GM12878 (cell line): ENCODE measurements at regions not wholly inside any gene's neighbourhood (a gene's known extent, or its start where the extent isn't known, plus 50 kb on each side); places are given as distances from the start of the nearest gene placed in this dataset.

Experiments
- ATAC-seq: fragments of 200-7000 bp; cut with Tn5 transposase; 3 replicates; pipeline ENCODE4 v1.9.1; 2020; ENCODE audit warnings: mild to moderate bottlenecking, moderate library complexity
- BruUV-seq: library from RNA; stranded (reverse); fragments of 400-500 nt; replicated peaks from 2 replicates; lab custom pipeline; 2021; lab: Mats Ljungman, UMichigan
- CTCF ChIA-PET: fragments of 300-600 bp; sonication (Branson Sonifier 250); formaldehyde crosslinking; extraction: SDS; loops from one replicate; lab custom pipeline; 2021; ENCODE audit warnings: inconsistent platforms; lab: Yijun Ruan, JAX
- POLR2A ChIA-PET: fragments of 350-600 bp; formaldehyde crosslinking; extraction: SDS; loops from one replicate; lab custom pipeline; 2021; ENCODE audit warnings: inconsistent platforms; lab: Charles Lee
- RAD21 ChIA-PET: fragments of 300-600 bp; sonication (Branson Sonifier 250); formaldehyde crosslinking; loops from one replicate; lab custom pipeline; 2023; ENCODE audit warnings: antibody characterized with exemption; ENCODE audit not compliant: unreplicated experiment; lab: Charles Lee
- SMC1A ChIA-PET: fragments of 300-600 bp; sonication (Branson Sonifier 250); formaldehyde crosslinking; loops from one replicate; lab custom pipeline; 2023; ENCODE audit not compliant: unreplicated experiment, uncharacterized antibody; lab: Charles Lee
- DNase-seq: peaks from one replicate; pipeline ENCODE4 v3.0.0-alpha.2; 2011; ENCODE audit warnings: low read depth, low spot score
- FAIRE-seq: peaks from 3 replicates; lab custom pipeline; 2011; peaks lifted over from hg19 to GRCh38; lab: Jason Lieb, UNC
- H2AFZ ChIP-seq: 2 replicates; pipeline ENCODE4 v1.6.0; 2011; ENCODE audit warnings: low read depth, low read length, control low read depth; ENCODE audit not compliant: control insufficient read depth
- H3K27ac ChIP-seq: 2 replicates; pipeline ENCODE4 v1.5.1; 2011; ENCODE audit warnings: control low read depth; ENCODE audit not compliant: control insufficient read depth, insufficient read depth
- H3K27me3 ChIP-seq, 2 experiments: replicated peaks in 1 of 2; 2 replicates each; pipeline versions ENCODE4 v1.6.0 to v1.6.1; 2011; ENCODE audit warnings: low read length in 1 of 2; ENCODE audit not compliant: control insufficient read depth in 2 of 2, insufficient read depth in 2 of 2
- H3K36me3 ChIP-seq, 2 experiments: 2 replicates each; pipeline ENCODE4 v1.5.1; 2011; ENCODE audit warnings: low read length in 1 of 2; ENCODE audit not compliant: control insufficient read depth in 2 of 2, insufficient read depth in 2 of 2
- H3K4me1 ChIP-seq: 2 replicates; pipeline ENCODE4 v1.6.1; 2011; ENCODE audit warnings: mild to moderate bottlenecking, low read length, moderate library complexity, mixed read lengths; ENCODE audit not compliant: control insufficient read depth, insufficient read depth
- H3K4me2 ChIP-seq: 2 replicates; pipeline ENCODE4 v1.6.0; 2011; ENCODE audit warnings: control low read depth; ENCODE audit not compliant: control insufficient read depth, insufficient read depth
- H3K4me3 ChIP-seq: fragments of 200-600 bp; sonication (generic); 2 replicates; pipeline ENCODE4 v1.5.1; 2016
- H3K79me2 ChIP-seq: 2 replicates; pipeline ENCODE4 v1.6.0; 2011; ENCODE audit warnings: low read length; ENCODE audit not compliant: control insufficient read depth, insufficient read depth
- H3K9ac ChIP-seq: 2 replicates; pipeline ENCODE4 v1.8.0; 2011; ENCODE audit warnings: low read length, control low read depth, mixed read lengths; ENCODE audit not compliant: control insufficient read depth, insufficient read depth
- H3K9me3 ChIP-seq: replicated peaks from 3 replicates; pipeline ENCODE4 v1.5.1; 2011; ENCODE audit warnings: mild to moderate bottlenecking, low read length; ENCODE audit not compliant: control insufficient read depth, insufficient read depth
- H4K20me1 ChIP-seq: 2 replicates; pipeline ENCODE4 v1.6.0; 2011; ENCODE audit not compliant: control insufficient read depth, insufficient read depth
- GABPA ChIP-seq: IDR thresholded peaks from 2 replicates; pipeline ENCODE4 v1.6.1; 2014; ENCODE audit warnings: antibody characterized with exemption, low read depth, mild to moderate bottlenecking, inconsistent platforms
- IKZF1 ChIP-seq: fragments of 450-650 bp; conservative IDR thresholded peaks from 2 replicates; pipeline ENCODE4 v1.6.1; 2017; ENCODE audit warnings: antibody characterized with exemption, mild to moderate bottlenecking
- MTA3 ChIP-seq: IDR thresholded peaks from 2 replicates; pipeline ENCODE4 v1.6.1; 2012; ENCODE audit warnings: low read length, inconsistent platforms, borderline replicate concordance
- MXI1 ChIP-seq: fragments of 150-350 bp; IDR thresholded peaks from 2 replicates; pipeline ENCODE4 v1.6.1; 2011; ENCODE audit warnings: low read depth, mild to moderate bottlenecking, inconsistent platforms, low read length, improper control_type of control experiment
- SP1 ChIP-seq: IDR thresholded peaks from one replicate; pipeline ENCODE4 v1.6.1; 2011; ENCODE audit warnings: low read depth, low read length
- SUZ12 ChIP-seq: fragments of 200-600 bp; sonication (generic); IDR thresholded peaks from one replicate; pipeline ENCODE4 v1.6.1; 2018; ENCODE audit warnings: antibody characterized with exemption, mild to moderate bottlenecking; ENCODE audit not compliant: unreplicated experiment
- ZBED1 ChIP-seq: IDR thresholded peaks from 2 replicates; pipeline ENCODE4 v1.6.1; 2016; ENCODE audit warnings: borderline replicate concordance
- ZNF384 ChIP-seq: IDR thresholded peaks from 2 replicates; pipeline ENCODE4 v1.6.1; 2012; ENCODE audit warnings: low read depth, mild to moderate bottlenecking, low read length, improper control_type of control experiment, borderline replicate concordance
- WGBS: methylation state at CpG from one replicate; pipeline ENCODE4 v1.1.6; 2016; ENCODE audit warnings: low lambda C conversion rate; ENCODE audit not compliant: insufficient replicate concordance, insufficient coverage; ENCODE audit errors: missing lambda C conversion rate; 5-methylcytosine and 5-hydroxymethylcytosine counted together
- in situ Hi-C: fragments of 300-500 bp; cut with MboI; formaldehyde crosslinking; loops from 9 replicates; pipeline ENCODE4 v1.14.3; 2018; ENCODE audit warnings: mixed read lengths
- intact Hi-C: fragments of 100-400 bp; cut with micrococcal nuclease; formaldehyde crosslinking; loops from one replicate; pipeline ENCODE4 v1.14.2; 2022; ENCODE audit not compliant: unreplicated experiment
- TF ChIP-seq, protein P1 (sequence below): fragments of 150-350 bp; IDR thresholded peaks from 2 replicates; pipeline ENCODE4 v1.6.1; 2014; ENCODE audit warnings: mild to moderate bottlenecking, low read depth, low read length
- TF ChIP-seq, protein P2 (sequence below): fragments of 150-350 bp; IDR thresholded peaks from 2 replicates; pipeline ENCODE4 v1.6.1; 2016; ENCODE audit warnings: low read depth, low read length

DNA sequence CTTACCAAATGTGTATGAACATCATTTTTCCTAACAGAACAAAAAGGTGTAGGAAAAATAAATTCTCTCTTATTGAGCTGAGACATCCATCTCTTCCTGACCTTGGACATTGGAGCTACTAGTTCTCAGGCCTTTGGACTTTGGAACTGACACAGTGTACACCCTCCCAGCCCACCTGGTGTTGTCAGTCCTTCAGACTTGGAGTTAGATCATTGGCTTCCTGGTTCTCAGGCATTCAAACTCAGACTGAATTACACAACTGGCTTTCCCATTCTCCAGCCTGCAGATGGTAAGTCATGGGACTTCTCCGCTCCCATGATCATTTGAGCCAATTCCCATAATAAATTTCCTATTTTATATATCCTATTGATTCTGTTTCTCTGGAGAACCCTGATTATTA, 84.8 kb upstream of the EDNRA start:
- FAIRE-seq (no peak), DNase-seq (no peak), ATAC-seq (no peak)
- no peak overlapping the region for H3K4me2 ChIP-seq
- intact Hi-C loops = no loop called here
- RAD21 ChIA-PET = no interaction called here
- whole genome bisulfite sequencing = 0% methylated on average over 1 of the region's 1 CpG
- no peak overlapping the region for H2AFZ ChIP-seq
- no peak overlapping the region for H3K9ac ChIP-seq
- CTCF ChIA-PET = no interaction called here
- TF ChIP-seq MXI1 = no peak
- no peak for TF ChIP-seq ZNF384
- no peak for TF ChIP-seq SUZ12
- TF ChIP-seq, protein P1, sequence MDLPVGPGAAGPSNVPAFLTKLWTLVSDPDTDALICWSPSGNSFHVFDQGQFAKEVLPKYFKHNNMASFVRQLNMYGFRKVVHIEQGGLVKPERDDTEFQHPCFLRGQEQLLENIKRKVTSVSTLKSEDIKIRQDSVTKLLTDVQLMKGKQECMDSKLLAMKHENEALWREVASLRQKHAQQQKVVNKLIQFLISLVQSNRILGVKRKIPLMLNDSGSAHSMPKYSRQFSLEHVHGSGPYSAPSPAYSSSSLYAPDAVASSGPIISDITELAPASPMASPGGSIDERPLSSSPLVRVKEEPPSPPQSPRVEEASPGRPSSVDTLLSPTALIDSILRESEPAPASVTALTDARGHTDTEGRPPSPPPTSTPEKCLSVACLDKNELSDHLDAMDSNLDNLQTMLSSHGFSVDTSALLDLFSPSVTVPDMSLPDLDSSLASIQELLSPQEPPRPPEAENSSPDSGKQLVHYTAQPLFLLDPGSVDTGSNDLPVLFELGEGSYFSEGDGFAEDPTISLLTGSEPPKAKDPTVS = no peak
- TF ChIP-seq, protein P2, sequence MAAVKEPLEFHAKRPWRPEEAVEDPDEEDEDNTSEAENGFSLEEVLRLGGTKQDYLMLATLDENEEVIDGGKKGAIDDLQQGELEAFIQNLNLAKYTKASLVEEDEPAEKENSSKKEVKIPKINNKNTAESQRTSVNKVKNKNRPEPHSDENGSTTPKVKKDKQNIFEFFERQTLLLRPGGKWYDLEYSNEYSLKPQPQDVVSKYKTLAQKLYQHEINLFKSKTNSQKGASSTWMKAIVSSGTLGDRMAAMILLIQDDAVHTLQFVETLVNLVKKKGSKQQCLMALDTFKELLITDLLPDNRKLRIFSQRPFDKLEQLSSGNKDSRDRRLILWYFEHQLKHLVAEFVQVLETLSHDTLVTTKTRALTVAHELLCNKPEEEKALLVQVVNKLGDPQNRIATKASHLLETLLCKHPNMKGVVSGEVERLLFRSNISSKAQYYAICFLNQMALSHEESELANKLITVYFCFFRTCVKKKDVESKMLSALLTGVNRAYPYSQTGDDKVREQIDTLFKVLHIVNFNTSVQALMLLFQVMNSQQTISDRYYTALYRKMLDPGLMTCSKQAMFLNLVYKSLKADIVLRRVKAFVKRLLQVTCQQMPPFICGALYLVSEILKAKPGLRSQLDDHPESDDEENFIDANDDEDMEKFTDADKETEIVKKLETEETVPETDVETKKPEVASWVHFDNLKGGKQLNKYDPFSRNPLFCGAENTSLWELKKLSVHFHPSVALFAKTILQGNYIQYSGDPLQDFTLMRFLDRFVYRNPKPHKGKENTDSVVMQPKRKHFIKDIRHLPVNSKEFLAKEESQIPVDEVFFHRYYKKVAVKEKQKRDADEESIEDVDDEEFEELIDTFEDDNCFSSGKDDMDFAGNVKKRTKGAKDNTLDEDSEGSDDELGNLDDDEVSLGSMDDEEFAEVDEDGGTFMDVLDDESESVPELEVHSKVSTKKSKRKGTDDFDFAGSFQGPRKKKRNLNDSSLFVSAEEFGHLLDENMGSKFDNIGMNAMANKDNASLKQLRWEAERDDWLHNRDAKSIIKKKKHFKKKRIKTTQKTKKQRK = no peak
- TF ChIP-seq IKZF1 = no peak
- no peak for TF ChIP-seq MTA3
- no peak for TF ChIP-seq ZBED1
- no peak for TF ChIP-seq SP1
- TF ChIP-seq GABPA = no peak
- no peak overlapping the region for H3K4me3 ChIP-seq
- H3K27me3 ChIP-seq = no peaks in the 10 kb centered on the region
- no peaks in the 10 kb centered on the region for H3K36me3 ChIP-seq
- POLR2A ChIA-PET = no interaction called here
- in situ Hi-C loops = no loop called here
- H3K9me3 ChIP-seq = no peaks in the 10 kb centered on the region
- SMC1A ChIA-PET = interaction anchor here (1.2 to 1.5 kb wide), 2 partner anchors 12 to 32 kb away, joined by 3 read pairs; no protein-coding TSS in a partner anchor
- H4K20me1 ChIP-seq = no peaks in the 10 kb centered on the region
- no peak overlapping the region for H3K27ac ChIP-seq
- no peaks in the 10 kb centered on the region for H3K79me2 ChIP-seq
- H3K4me1 ChIP-seq = no peaks in the 10 kb centered on the region
- no TSS peak for BruUV-seq
